ENCODE measurements at regions not wholly inside any gene's neighbourhood (a gene's known extent, or its start where the extent isn't known, plus 50 kb on each side); places are given as distances from the start of the nearest gene placed in this dataset.

DNA sequence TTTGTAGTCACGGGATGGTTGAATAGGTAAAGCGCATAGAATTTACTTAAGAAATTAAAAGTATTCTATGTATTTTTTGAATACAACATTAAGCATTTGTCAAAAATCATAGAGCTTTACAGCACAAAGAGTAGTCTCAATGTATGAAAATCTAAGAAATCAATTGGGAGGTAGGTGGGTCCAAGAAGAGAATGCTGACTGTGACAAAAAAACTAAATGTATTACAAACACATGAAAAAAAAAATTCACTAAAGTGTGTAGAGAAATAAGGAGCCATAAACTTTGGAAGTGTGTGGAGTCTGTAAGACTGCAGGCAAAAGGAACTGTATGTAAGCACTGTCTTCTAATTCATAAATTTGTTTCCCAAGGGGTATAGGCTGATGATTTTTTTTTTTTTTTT lies 558.3 kb downstream of the JRKL start:
- TF ChIP-seq, protein P1, sequence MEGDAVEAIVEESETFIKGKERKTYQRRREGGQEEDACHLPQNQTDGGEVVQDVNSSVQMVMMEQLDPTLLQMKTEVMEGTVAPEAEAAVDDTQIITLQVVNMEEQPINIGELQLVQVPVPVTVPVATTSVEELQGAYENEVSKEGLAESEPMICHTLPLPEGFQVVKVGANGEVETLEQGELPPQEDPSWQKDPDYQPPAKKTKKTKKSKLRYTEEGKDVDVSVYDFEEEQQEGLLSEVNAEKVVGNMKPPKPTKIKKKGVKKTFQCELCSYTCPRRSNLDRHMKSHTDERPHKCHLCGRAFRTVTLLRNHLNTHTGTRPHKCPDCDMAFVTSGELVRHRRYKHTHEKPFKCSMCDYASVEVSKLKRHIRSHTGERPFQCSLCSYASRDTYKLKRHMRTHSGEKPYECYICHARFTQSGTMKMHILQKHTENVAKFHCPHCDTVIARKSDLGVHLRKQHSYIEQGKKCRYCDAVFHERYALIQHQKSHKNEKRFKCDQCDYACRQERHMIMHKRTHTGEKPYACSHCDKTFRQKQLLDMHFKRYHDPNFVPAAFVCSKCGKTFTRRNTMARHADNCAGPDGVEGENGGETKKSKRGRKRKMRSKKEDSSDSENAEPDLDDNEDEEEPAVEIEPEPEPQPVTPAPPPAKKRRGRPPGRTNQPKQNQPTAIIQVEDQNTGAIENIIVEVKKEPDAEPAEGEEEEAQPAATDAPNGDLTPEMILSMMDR (conservative IDR thresholded peaks at IDR 0.05): no peak
- Histone ChIP-seq H3K4ac (ENCODE audit: low read depth, low read length) (no peak overlapping the region), H3K79me1 (ENCODE audit: insufficient read depth, low read depth, low read length, poor library complexity, severe bottlenecking) (no peaks in the 10 kb centered on the region), H3T11ph (ENCODE audit: low read length) (no peak overlapping the region), H3K27me3 (ENCODE audit: insufficient read depth, low read length) (no peaks in the 10 kb centered on the region), H2AK5ac (ENCODE audit: insufficient read length, low read length) (no peak overlapping the region), H2AFZ (ENCODE audit: low read length) (no peak overlapping the region), H3K18ac (ENCODE audit: insufficient read length, low read depth, low read length) (no peak overlapping the region), H3K9ac (ENCODE audit: extremely low read depth, insufficient read length, low read length) (no peak overlapping the region), H3K27ac (ENCODE audit: insufficient read length, low read depth, low read length) (no peak overlapping the region), H2BK12ac (ENCODE audit: insufficient read length, low read depth, low read length) (no peak overlapping the region), H3K9me3 (ENCODE audit: control insufficient read depth, low read depth, low read length) (no peaks in the 10 kb centered on the region), H3K4me1 (ENCODE audit: insufficient read depth, low read length) (no peaks in the 10 kb centered on the region), H4K5ac (ENCODE audit: insufficient read length, low read depth, low read length) (no peak overlapping the region), H4K20me1 (ENCODE audit: control insufficient read depth, insufficient read depth, insufficient read length) (no peaks in the 10 kb centered on the region), H2BK5ac (ENCODE audit: insufficient read length, low read length) (no peak overlapping the region), H3K23ac (ENCODE audit: insufficient read length, low read depth, low read length) (no peak overlapping the region), H4K8ac (replicated peaks; ENCODE audit: insufficient read length, low read depth, low read length) (no peak overlapping the region), H2BK15ac (ENCODE audit: low read depth, low read length) (no peak overlapping the region), H3K56ac (ENCODE audit: insufficient read length, low read depth, low read length) (no peak overlapping the region), H3K14ac (ENCODE audit: insufficient read depth, low read length) (no peak overlapping the region), H2BK20ac (ENCODE audit: low read depth, low read length, poor library complexity, severe bottlenecking) (no peak overlapping the region), H3K4me2 (ENCODE audit: insufficient read depth, insufficient read length, low read length) (no peak overlapping the region), H3K79me2 (ENCODE audit: insufficient read depth, low read length) (no peaks in the 10 kb centered on the region), H2BK120ac (ENCODE audit: low read depth, low read length, poor library complexity, severe bottlenecking) (no peak overlapping the region), H4K91ac (ENCODE audit: insufficient read length, low read depth, low read length) (no peak overlapping the region), H3K23me2 (ENCODE audit: insufficient read length, low read depth, low read length, poor library complexity, severe bottlenecking) (no peaks in the 10 kb centered on the region)
- Mint-ChIP-seq H3K4me1 (no peaks in the 10 kb centered on the region), H3K4me3 (no peak overlapping the region), H3K36me3 (ENCODE audit: insufficient read depth in 1 of 3, low read depth in 3 of 3) (no peaks in the 10 kb centered on the region), H3K27me3 (ENCODE audit: low read depth) (no peaks in the 10 kb centered on the region), H3K9me3 (no peaks in the 10 kb centered on the region), H3K27ac (no peak overlapping the region)
- DNase-seq: no peak
- no CpG with 5 or more reads among the region's 2 CpGs for WGBS (ENCODE audit: extremely low coverage, insufficient read length, low lambda C conversion rate)
